Prostate gland (tissue), 2 donors: ENCODE measurements at regions not wholly inside any gene's neighbourhood (a gene's known extent, or its start where the extent isn't known, plus 50 kb on each side); places are given as distances from the start of the nearest gene placed in this dataset.

Experiments used
- POLR2A ChIP-seq: fragments of 450-650 bp; IDR thresholded peaks from one replicate; pipeline ENCODE4 v1.6.1; 2016; ENCODE audit warnings: antibody characterized with exemption, mild to moderate bottlenecking
- TF ChIP-seq, protein P1 (sequence below), 4 experiments: fragments of 200-600 bp in 2 of 4; fragments of 450-650 bp in 2 of 4; sonication (generic) in 2 of 4; IDR thresholded peaks; 1 replicate in 3 of 4; 2 replicates in 1 of 4; pipeline ENCODE4 v1.5.1; 2016 to 2019; ENCODE audit warnings: antibody characterized with exemption in 4 of 4, mild to moderate bottlenecking in 2 of 4, moderate library complexity in 2 of 4

DNA sequence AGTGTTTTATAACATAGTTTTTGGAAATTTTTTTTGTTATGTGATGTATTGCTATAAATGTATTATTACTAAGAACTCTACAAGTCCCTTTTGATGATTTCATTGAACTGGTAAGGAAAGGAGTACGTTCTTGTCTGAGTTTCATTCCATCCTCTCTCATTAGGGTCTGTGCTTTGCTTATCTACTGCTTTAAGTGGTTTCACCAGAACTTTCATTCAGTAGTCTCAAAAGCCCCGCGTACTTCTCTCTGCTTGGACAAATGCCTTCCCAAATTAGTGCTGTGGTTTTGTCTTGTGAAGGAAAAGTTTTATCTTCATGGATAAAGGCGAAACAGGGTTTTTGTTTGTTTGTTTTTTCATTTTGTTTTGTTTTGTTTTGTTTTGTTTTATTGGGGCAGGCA is 469.8 kb upstream of the WWC1 start:
- TF ChIP-seq, protein P1, sequence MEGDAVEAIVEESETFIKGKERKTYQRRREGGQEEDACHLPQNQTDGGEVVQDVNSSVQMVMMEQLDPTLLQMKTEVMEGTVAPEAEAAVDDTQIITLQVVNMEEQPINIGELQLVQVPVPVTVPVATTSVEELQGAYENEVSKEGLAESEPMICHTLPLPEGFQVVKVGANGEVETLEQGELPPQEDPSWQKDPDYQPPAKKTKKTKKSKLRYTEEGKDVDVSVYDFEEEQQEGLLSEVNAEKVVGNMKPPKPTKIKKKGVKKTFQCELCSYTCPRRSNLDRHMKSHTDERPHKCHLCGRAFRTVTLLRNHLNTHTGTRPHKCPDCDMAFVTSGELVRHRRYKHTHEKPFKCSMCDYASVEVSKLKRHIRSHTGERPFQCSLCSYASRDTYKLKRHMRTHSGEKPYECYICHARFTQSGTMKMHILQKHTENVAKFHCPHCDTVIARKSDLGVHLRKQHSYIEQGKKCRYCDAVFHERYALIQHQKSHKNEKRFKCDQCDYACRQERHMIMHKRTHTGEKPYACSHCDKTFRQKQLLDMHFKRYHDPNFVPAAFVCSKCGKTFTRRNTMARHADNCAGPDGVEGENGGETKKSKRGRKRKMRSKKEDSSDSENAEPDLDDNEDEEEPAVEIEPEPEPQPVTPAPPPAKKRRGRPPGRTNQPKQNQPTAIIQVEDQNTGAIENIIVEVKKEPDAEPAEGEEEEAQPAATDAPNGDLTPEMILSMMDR (IDR thresholded peaks at IDR 0.05): no peak
- TF ChIP-seq POLR2A: no peak
